Adrenal gland (tissue), 5 donors: ENCODE measurements at regions not wholly inside any gene's neighbourhood (a gene's known extent, or its start where the extent isn't known, plus 50 kb on each side); places are given as distances from the start of the nearest gene placed in this dataset.

ENCODE experiments used
- CTCF ChIP-seq, 6 experiments: fragments of 450-650 bp in 4 of 6; fragments of 200-600 bp in 2 of 6; sonication (generic) in 1 of 6; IDR thresholded peaks; 1 replicate in 5 of 6; 2 replicates in 1 of 6; pipeline versions ENCODE4 v1.5.1 to v1.8.0; 2016 to 2021; ENCODE audit warnings: antibody characterized with exemption in 6 of 6, mild to moderate bottlenecking in 2 of 6, moderate library complexity in 1 of 6
- POLR2A ChIP-seq, 2 donors: fragments of 450-650 bp; IDR thresholded peaks; one replicate each; pipeline ENCODE4 v1.6.1; 2017; ENCODE audit warnings: antibody characterized with exemption in 2 of 2, mild to moderate bottlenecking in 2 of 2, moderate library complexity in 1 of 2
- donor health status: DM: no; HTN: no; CAD: no.

GRCh38 chr7:94128072-94128471 lies 123.9 kb upstream of the BET1 start:
- TF ChIP-seq CTCF (IDR thresholded peaks at IDR 0.05) (no peak), POLR2A (IDR thresholded peaks at IDR 0.05) (no peak)
